ENCODE measurements at regions not wholly inside any gene's neighbourhood (a gene's known extent, or its start where the extent isn't known, plus 50 kb on each side); places are given as distances from the start of the nearest gene placed in this dataset.

DNA sequence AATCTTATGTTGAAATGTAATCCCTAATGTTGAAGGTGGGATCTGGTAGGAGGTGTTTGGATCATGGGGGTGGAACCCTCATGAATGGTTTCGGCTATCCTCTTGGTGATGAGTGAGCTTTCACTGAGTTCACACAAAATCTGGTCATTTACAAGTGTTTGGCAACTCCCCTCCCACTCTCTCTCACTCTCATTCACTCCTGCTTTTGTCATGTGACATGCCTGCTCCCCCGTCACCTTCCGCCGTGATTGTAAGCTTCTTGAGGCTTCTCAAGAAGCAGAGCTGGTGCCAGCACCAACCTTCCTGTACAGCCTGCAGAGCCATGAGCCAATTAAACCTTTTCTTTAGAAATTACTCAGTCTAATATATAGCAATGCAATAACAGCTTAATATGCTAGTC, 245.4 kb downstream of the BMP4 start:
- H3K4me3 ChIP-seq (ENCODE audit: low read depth, low read length), result no peak overlapping the region
- peaks cover 5% of the 10 kb centered on the region for H3K27me3 ChIP-seq (ENCODE audit: control insufficient read depth, insufficient read depth, low read length)
- ChIA-PET POLR2A (no interaction called here), CTCF (no interaction called here)
- no peak for DNase-seq (ENCODE audit: low read depth, low spot score)
- H3K9me3 ChIP-seq (ENCODE audit: control insufficient read depth, insufficient read depth, low read length), result no peaks in the 10 kb centered on the region
- H3K27ac ChIP-seq (ENCODE audit: low read depth, low read length), result no peak overlapping the region
- TF ChIP-seq, protein P1, sequence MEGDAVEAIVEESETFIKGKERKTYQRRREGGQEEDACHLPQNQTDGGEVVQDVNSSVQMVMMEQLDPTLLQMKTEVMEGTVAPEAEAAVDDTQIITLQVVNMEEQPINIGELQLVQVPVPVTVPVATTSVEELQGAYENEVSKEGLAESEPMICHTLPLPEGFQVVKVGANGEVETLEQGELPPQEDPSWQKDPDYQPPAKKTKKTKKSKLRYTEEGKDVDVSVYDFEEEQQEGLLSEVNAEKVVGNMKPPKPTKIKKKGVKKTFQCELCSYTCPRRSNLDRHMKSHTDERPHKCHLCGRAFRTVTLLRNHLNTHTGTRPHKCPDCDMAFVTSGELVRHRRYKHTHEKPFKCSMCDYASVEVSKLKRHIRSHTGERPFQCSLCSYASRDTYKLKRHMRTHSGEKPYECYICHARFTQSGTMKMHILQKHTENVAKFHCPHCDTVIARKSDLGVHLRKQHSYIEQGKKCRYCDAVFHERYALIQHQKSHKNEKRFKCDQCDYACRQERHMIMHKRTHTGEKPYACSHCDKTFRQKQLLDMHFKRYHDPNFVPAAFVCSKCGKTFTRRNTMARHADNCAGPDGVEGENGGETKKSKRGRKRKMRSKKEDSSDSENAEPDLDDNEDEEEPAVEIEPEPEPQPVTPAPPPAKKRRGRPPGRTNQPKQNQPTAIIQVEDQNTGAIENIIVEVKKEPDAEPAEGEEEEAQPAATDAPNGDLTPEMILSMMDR (IDR thresholded peaks at IDR 0.05; ENCODE audit: low read depth, low read length), result no peak

DNA sequence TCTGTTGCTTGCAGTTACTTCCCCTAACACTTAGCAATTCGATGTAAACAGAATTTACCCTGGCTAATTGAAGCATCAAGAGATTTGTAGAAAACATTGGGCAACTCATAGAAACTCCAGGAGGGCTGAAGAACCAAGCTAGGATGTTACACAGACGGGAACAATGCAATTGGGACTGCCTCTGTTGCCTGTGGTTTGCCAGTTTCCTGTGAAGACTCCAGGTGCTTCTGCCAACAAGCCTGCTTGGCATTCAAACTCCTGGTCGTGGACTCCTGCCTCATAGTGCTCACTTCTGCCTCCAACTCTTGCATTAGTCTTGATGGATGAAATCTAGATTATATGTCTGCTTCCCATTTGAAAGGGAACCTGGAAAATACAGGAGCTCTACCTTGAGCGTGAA, 246.0 kb downstream of the BMP4 start:
- CTCF ChIA-PET, result no interaction called here
- no peaks in the 10 kb centered on the region for H3K9me3 ChIP-seq (ENCODE audit: control insufficient read depth, insufficient read depth, low read length)
- TF ChIP-seq, protein P1 (IDR thresholded peaks at IDR 0.05; ENCODE audit: low read depth, low read length), result no peak
- no peak overlapping the region for H3K27ac ChIP-seq (ENCODE audit: low read depth, low read length)
- peaks cover 5% of the 10 kb centered on the region for H3K27me3 ChIP-seq (ENCODE audit: control insufficient read depth, insufficient read depth, low read length)
- no peak for DNase-seq (ENCODE audit: low read depth, low spot score)
- POLR2A ChIA-PET, result no interaction called here
- no peak overlapping the region for H3K4me3 ChIP-seq (ENCODE audit: low read depth, low read length)

DNA sequence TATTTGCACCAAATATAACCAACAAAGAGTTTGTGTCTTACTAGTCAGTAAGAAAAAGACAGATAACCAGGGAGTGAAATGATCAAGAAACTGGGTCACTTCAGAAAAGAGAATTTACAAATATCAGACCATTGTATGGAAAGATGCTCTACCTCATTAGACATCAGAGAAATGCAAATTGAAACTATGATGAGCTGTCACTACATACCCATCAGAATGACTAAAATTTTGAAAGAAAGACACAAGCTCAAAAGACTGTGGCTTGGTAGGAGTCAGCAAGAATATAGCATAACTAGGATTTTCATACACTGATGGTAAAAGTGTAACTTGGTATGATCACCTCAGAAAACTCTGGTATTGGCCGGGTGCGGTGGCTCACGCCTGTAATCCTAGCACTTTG, 247.2 kb downstream of the BMP4 start:
- CTCF ChIA-PET, result interaction anchor here (0.7 kb wide), 1 partner anchor 620 kb away, joined by 3 read pairs; no protein-coding TSS in a partner anchor
- H3K27ac ChIP-seq (ENCODE audit: low read depth, low read length), result no peak overlapping the region
- H3K27me3 ChIP-seq (ENCODE audit: control insufficient read depth, insufficient read depth, low read length), result peaks cover 3% of the 10 kb centered on the region
- POLR2A ChIA-PET, result no interaction called here
- no peaks in the 10 kb centered on the region for H3K9me3 ChIP-seq (ENCODE audit: control insufficient read depth, insufficient read depth, low read length)
- no peak for DNase-seq (ENCODE audit: low read depth, low spot score)
- TF ChIP-seq, protein P1 (IDR thresholded peaks at IDR 0.05; ENCODE audit: low read depth, low read length), result no peak
- no peak overlapping the region for H3K4me3 ChIP-seq (ENCODE audit: low read depth, low read length)

DNA sequence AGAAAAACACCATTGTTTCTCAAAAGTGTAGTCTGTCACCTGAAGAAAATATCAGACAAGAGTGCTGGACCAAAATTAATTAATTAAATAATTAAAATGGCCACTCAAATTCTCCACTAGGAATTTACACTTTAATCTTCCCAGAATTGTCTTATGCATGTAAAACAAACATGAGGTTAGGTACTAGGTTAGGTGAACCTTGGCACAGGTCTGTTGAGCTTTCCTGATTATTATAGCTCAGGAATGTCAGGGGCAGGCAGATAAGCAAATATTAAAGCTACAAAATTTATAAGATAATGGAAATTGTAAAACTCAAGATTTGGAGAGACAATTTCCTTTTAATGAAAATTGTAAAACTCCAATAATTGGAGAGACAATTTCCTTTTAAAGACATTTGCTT, 253.2 kb downstream of the BMP4 start:
- Histone ChIP-seq H3K27me3 (ENCODE audit: control insufficient read depth, insufficient read depth, low read length) (no peaks in the 10 kb centered on the region), H3K4me3 (ENCODE audit: low read depth, low read length) (no peak overlapping the region), H3K27ac (ENCODE audit: low read depth, low read length) (no peak overlapping the region), H3K9me3 (ENCODE audit: control insufficient read depth, insufficient read depth, low read length) (no peaks in the 10 kb centered on the region)
- TF ChIP-seq, protein P1 (IDR thresholded peaks at IDR 0.05; ENCODE audit: low read depth, low read length), result no peak
- ChIA-PET CTCF (no interaction called here), POLR2A (no interaction called here)
- DNase-seq (ENCODE audit: low read depth, low spot score), result no peak

DNA sequence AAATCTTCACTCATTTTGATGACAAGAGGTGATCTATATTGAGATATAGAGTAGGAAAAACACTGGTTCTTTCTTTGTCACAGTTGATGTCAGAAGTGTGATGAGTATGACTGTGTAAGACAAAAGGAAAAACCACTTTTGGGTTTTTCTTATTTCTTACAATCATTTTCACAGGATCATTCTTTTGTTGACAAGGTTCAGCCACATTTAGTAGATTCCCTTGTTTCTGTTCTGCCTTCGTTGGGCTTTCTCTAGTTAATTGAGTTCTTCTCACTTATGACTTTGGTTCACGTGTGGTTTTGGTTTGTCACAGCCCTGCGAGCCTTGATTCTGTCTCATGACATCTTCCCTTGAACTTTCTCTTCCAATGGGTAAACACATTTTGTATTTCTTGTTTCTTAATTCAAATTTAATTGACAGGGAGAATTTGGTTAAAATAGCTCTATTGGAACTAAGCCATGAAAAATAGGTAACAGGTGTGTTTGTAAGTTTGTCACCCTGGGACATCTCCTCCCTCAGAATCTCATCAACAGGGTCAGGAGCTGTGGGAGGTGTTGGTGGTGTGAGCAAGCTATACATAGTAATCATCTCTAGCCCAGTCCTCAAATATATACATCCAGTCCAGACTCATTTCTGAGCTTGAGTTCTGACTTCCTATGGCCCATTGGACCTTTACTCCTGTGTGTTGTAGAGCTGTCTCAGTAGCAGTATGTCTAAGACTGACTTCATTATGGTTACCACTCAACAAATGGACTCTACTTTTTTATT, 255.3 kb downstream of the BMP4 start:
- ChIA-PET POLR2A (no interaction called here), CTCF (no interaction called here)
- Histone ChIP-seq H3K27ac (ENCODE audit: low read depth, low read length) (no peak overlapping the region), H3K27me3 (ENCODE audit: control insufficient read depth, insufficient read depth, low read length) (no peaks in the 10 kb centered on the region), H3K9me3 (ENCODE audit: control insufficient read depth, insufficient read depth, low read length) (no peaks in the 10 kb centered on the region), H3K4me3 (ENCODE audit: low read depth, low read length) (no peak overlapping the region)
- no peak for DNase-seq (ENCODE audit: low read depth, low spot score)
- TF ChIP-seq, protein P1 (IDR thresholded peaks at IDR 0.05; ENCODE audit: low read depth, low read length), result no peak
